ENCODE measurements at regions not wholly inside any gene's neighbourhood (a gene's known extent, or its start where the extent isn't known, plus 50 kb on each side); places are given as distances from the start of the nearest gene placed in this dataset.

DNA sequence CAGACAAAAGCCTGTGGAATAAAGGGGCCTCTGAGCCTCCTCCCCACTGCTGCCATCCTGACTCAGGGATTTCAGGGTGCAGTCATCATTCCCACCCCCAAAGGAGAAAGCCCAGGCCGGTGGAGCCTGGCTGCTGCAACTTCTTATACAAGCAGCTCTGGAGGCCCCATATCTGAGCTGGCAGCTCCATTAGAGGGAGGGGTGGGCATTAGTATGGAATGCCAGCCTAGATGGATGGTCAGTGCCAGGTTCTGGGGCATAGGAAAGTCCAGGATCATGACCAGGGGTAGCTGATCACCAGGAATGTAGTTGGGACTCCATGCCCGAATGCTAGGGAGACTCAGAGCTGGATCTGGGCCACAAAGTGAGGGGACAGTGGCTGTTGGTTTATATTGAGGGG, 581.0 kb downstream of the KCNJ18 start:
- Histone ChIP-seq H3K9ac (ENCODE audit: insufficient read depth in 1 of 2, low read length in 2 of 2) (no peak overlapping the region), H3K27ac (ENCODE audit: low read depth in 1 of 2, low read length in 1 of 2) (no peak overlapping the region), H3K9me3 (ENCODE audit: control insufficient read depth in 4 of 4, insufficient read depth in 3 of 4, low read length in 3 of 4) (peaks cover 0 to 12% (median 5%) of the 10 kb centered on the region in 4 donors), H3K4me1 (ENCODE audit: control insufficient read depth in 5 of 5, insufficient read depth in 5 of 5, low read length in 5 of 5) (no peaks in the 10 kb centered on the region), H3K36me3 (ENCODE audit: control insufficient read depth in 4 of 4, insufficient read depth in 4 of 4, low read length in 4 of 4) (no peaks in the 10 kb centered on the region), H3K4me3 (no peak overlapping the region), H3K27me3 (ENCODE audit: control insufficient read depth in 3 of 3, insufficient read depth in 3 of 3, low read length in 2 of 3) (no peaks in the 10 kb centered on the region)
- WGBS, 2 donors = 65 to 81% methylated on average over 2 of the region's 2 CpGs
- ATAC-seq (ENCODE audit: insufficient read depth, low FRiP score) (no peak), DNase-seq (no peak)
- TF ChIP-seq, protein P1, sequence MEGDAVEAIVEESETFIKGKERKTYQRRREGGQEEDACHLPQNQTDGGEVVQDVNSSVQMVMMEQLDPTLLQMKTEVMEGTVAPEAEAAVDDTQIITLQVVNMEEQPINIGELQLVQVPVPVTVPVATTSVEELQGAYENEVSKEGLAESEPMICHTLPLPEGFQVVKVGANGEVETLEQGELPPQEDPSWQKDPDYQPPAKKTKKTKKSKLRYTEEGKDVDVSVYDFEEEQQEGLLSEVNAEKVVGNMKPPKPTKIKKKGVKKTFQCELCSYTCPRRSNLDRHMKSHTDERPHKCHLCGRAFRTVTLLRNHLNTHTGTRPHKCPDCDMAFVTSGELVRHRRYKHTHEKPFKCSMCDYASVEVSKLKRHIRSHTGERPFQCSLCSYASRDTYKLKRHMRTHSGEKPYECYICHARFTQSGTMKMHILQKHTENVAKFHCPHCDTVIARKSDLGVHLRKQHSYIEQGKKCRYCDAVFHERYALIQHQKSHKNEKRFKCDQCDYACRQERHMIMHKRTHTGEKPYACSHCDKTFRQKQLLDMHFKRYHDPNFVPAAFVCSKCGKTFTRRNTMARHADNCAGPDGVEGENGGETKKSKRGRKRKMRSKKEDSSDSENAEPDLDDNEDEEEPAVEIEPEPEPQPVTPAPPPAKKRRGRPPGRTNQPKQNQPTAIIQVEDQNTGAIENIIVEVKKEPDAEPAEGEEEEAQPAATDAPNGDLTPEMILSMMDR (IDR thresholded peaks at IDR 0.05; ENCODE audit: control extremely low read depth, extremely low read depth) = no peak

DNA sequence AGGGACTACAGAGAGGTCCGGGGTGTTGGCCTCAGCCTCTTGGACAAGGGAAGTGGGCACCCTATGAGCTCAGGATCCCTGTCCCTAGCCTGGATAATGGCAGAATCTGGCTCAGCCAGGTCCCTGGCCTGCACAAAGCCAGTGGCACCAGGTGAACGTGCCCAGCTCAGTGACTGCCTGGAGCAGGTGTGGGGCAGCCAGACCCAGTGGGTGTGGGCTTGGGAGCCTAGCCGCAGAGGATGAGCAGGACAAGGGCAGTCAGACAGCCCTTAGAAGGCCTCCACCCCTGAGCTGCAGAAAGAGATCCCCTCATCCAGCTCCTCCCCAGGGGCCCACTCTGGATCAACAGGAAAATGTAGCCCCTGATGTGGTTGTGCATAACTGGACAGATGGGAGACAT, 585.3 kb downstream of the KCNJ18 start:
- TF ChIP-seq, protein P1 (IDR thresholded peaks at IDR 0.05; ENCODE audit: control extremely low read depth, extremely low read depth) = no peak
- Histone ChIP-seq H3K27me3 (ENCODE audit: control insufficient read depth in 3 of 3, insufficient read depth in 3 of 3, low read length in 2 of 3) (no peaks in the 10 kb centered on the region), H3K4me3 (no peak overlapping the region), H3K36me3 (ENCODE audit: control insufficient read depth in 4 of 4, insufficient read depth in 4 of 4, low read length in 4 of 4) (no peaks in the 10 kb centered on the region), H3K4me1 (ENCODE audit: control insufficient read depth in 5 of 5, insufficient read depth in 5 of 5, low read length in 5 of 5) (no peaks in the 10 kb centered on the region), H3K27ac (ENCODE audit: low read depth in 1 of 2, low read length in 1 of 2) (no peak overlapping the region), H3K9ac (ENCODE audit: insufficient read depth in 1 of 2, low read length in 2 of 2) (no peak overlapping the region), H3K9me3 (ENCODE audit: control insufficient read depth in 4 of 4, insufficient read depth in 3 of 4, low read length in 3 of 4) (peaks cover 0 to 13% (median under 1%) of the 10 kb centered on the region in 4 donors)
- no peak for ATAC-seq (ENCODE audit: insufficient read depth, low FRiP score)
- no peak for DNase-seq
- 54 to 55% methylated on average over 3 of the region's 3 CpGs for WGBS, 2 donors

DNA sequence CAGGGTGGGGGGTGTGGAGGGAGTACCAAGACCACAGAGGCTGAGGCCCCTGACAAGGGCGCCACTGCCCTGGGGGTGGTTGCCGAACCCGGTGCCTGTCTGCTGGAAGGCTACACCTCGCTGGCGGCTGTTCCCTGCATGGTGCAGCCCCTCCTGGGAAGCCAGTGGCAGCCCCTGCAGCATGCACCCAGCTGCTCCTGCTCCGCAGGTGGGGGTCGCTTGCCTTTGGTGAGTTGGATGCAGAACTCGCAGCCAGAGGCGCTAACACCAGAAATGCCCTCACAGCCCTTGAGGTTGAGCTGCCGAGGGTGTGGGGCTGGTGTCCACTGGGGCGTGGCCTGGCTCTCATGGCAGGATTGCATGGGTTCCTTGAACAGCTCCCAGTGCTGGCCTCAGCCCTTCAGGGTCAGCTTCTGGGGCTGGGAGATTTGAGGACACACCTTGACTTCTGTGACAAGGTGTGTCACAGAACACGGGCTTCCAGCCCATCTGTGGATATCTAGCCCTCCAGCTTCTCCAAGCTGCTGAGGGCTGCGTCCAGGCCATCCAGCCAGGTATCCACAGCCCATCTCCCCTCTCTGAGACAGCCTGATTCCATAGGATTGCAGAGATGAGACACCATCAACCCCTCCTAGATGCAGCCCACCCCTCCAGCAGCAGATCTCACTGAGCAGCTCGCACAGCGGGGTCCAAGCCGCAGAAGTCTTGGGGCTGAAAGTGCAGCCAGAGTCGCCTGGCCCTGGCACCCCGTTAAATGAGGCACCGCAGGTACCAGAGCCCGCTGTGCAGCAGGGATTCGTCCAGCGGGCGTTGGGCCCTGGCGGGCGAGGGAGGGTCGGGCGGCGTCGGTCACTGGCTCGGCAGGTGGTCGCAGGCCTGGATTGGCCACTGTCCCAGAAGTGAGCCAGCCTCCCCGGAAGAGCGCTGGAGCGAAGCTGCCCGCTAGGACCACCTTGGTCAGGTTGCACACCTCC, 586.3 kb downstream of the KCNJ18 start:
- no peaks in the 10 kb centered on the region for H3K4me1 ChIP-seq (ENCODE audit: control insufficient read depth in 5 of 5, insufficient read depth in 5 of 5, low read length in 5 of 5)
- 86 to 87% methylated on average over 33 to 35 of the region's 35 CpGs for WGBS, 2 donors
- TF ChIP-seq, protein P1 (IDR thresholded peaks at IDR 0.05; ENCODE audit: control extremely low read depth, extremely low read depth) = no peak
- H3K27me3 ChIP-seq (ENCODE audit: control insufficient read depth in 3 of 3, insufficient read depth in 3 of 3, low read length in 2 of 3) = no peaks in the 10 kb centered on the region
- ATAC-seq (ENCODE audit: insufficient read depth, low FRiP score) (no peak), DNase-seq (no peak)
- H3K9me3 ChIP-seq (ENCODE audit: control insufficient read depth in 4 of 4, insufficient read depth in 3 of 4, low read length in 3 of 4) = peaks cover 0 to 13% (median 2%) of the 10 kb centered on the region in 4 donors
- H3K4me3 ChIP-seq = no peak overlapping the region
- H3K9ac ChIP-seq (ENCODE audit: insufficient read depth in 1 of 2, low read length in 2 of 2) = no peak overlapping the region
- H3K27ac ChIP-seq (ENCODE audit: low read depth in 1 of 2, low read length in 1 of 2) = no peak overlapping the region
- H3K36me3 ChIP-seq (ENCODE audit: control insufficient read depth in 4 of 4, insufficient read depth in 4 of 4, low read length in 4 of 4) = no peaks in the 10 kb centered on the region
